Mucosa of descending colon (tissue), 3 donors: ENCODE measurements at regions not wholly inside any gene's neighbourhood (a gene's known extent, or its start where the extent isn't known, plus 50 kb on each side); places are given as distances from the start of the nearest gene placed in this dataset.

Source experiments
- ATAC-seq: fragments of 200-7000 bp; cut with Tn5 transposase; one replicate; pipeline ENCODE4 v1.9.1; 2020; ENCODE audit warnings: mild to moderate bottlenecking, moderate library complexity
- DNase-seq, 3 donors: peaks; one replicate each; pipeline ENCODE4 v3.0.0-alpha.2; 2020
- H3K36me3 ChIP-seq: fragments of 200-600 bp; one replicate; pipeline ENCODE4 v1.8.0; 2021; ENCODE audit warnings: low read depth, mild to moderate bottlenecking
- H3K4me1 ChIP-seq: fragments of 200-600 bp; one replicate; pipeline ENCODE4 v1.8.0; 2021; ENCODE audit warnings: low read depth, mild to moderate bottlenecking
- H3K4me3 ChIP-seq: fragments of 200-600 bp; one replicate; pipeline ENCODE4 v1.8.0; 2021; ENCODE audit warnings: mild to moderate bottlenecking
- H3K9me3 ChIP-seq: fragments of 200-600 bp; one replicate; pipeline ENCODE4 v1.8.0; 2021; ENCODE audit warnings: mild to moderate bottlenecking
- CTCF ChIP-seq: fragments of 200-600 bp; IDR thresholded peaks from one replicate; pipeline ENCODE4 v1.8.0; 2022; ENCODE audit warnings: antibody characterized with exemption, mild to moderate bottlenecking
- intact Hi-C, 2 donors: fragments of 100-400 bp; cut with DNase I in 1 of 2; cut with micrococcal nuclease in 1 of 2; formaldehyde crosslinking; loops; one replicate each; pipeline versions ENCODE4 v1.11.0 to v1.11.1; 2022; cut with DNase I, micrococcal nuclease
- donor health status: DM: no; HTN: no; CAD: no; lungs with moderate emphysema.
- donor health status: DM: no; HTN: no; CAD: no.
- donor health status: DM: no; HTN: yes; CAD: no.

GRCh38 chr21:40985370-40985769 lies 138.4 kb upstream of the DSCAM start:
- Histone ChIP-seq H3K9me3 (peaks cover 9% of the 10 kb centered on the region), H3K4me3 (no peak overlapping the region), H3K36me3 (no peaks in the 10 kb centered on the region), H3K4me1 (no peaks in the 10 kb centered on the region)
- no peak for TF ChIP-seq CTCF
- intact Hi-C loops, result no loop called here
- ATAC-seq (no peak), DNase-seq (no peak)

- DNase-seq, result no peak
- intact Hi-C loops, result no loop called here
- no peak for TF ChIP-seq CTCF
- H3K36me3 ChIP-seq, result no peaks in the 10 kb centered on the region
- no peak overlapping the region for H3K4me3 ChIP-seq
- H3K4me1 ChIP-seq, result no peaks in the 10 kb centered on the region
- ATAC-seq, result no peak
- no peaks in the 10 kb centered on the region for H3K9me3 ChIP-seq
Observed at GRCh38 chr21:40990366-40990765, 143.4 kb upstream of the DSCAM start.

GRCh38 chr21:40997831-40998230 lies 150.9 kb upstream of the DSCAM start:
- no peak for TF ChIP-seq CTCF
- intact Hi-C loops, result no loop called here
- DNase-seq (no peak), ATAC-seq (no peak)
- no peaks in the 10 kb centered on the region for H3K36me3 ChIP-seq
- H3K4me3 ChIP-seq, result no peak overlapping the region
- peaks cover 7% of the 10 kb centered on the region for H3K9me3 ChIP-seq
- no peaks in the 10 kb centered on the region for H3K4me1 ChIP-seq

GRCh38 chr21:41000838-41001237 lies 153.9 kb upstream of the DSCAM start:
- Histone ChIP-seq H3K4me3 (no peak overlapping the region), H3K36me3 (no peaks in the 10 kb centered on the region), H3K9me3 (peaks cover 7% of the 10 kb centered on the region), H3K4me1 (no peaks in the 10 kb centered on the region)
- TF ChIP-seq CTCF, result no peak
- DNase-seq (no peak), ATAC-seq (no peak)
- intact Hi-C loops, result no loop called here

- DNase-seq, result no peak
- H3K4me1 ChIP-seq, result no peaks in the 10 kb centered on the region
- H3K36me3 ChIP-seq, result no peaks in the 10 kb centered on the region
- H3K9me3 ChIP-seq, result no peaks in the 10 kb centered on the region
- ATAC-seq, result no peak
- no peak overlapping the region for H3K4me3 ChIP-seq
- intact Hi-C loops, result no loop called here
- TF ChIP-seq CTCF, result no peak
Observed at GRCh38 chr21:41006636-41007035, 159.7 kb upstream of the DSCAM start.

GRCh38 chr21:41008351-41008750 lies 159.6 kb upstream of the BACE2 start:
- Histone ChIP-seq H3K4me1 (no peaks in the 10 kb centered on the region), H3K9me3 (no peaks in the 10 kb centered on the region), H3K36me3 (no peaks in the 10 kb centered on the region), H3K4me3 (no peak overlapping the region)
- ATAC-seq (no peak), DNase-seq (no peak)
- TF ChIP-seq CTCF, result no peak
- intact Hi-C loops, result no loop called here
